ENCODE measurements at regions not wholly inside any gene's neighbourhood (a gene's known extent, or its start where the extent isn't known, plus 50 kb on each side); places are given as distances from the start of the nearest gene placed in this dataset.
"Not testable (repeated sequence)": the region's sequence is repeated elsewhere in the genome, so short reads cannot be mapped to it uniquely, and the experiment has no call there.

GRCh38 chr2:150806336-150806735 lies 318.9 kb upstream of the RND3 start:
- Histone ChIP-seq H3K9ac (ENCODE audit: low read length in 2 of 2) (no peak overlapping the region), H3K9me3 (ENCODE audit: control insufficient read depth in 2 of 2, low read length in 2 of 2) (no peaks in the 10 kb centered on the region), H3K27me3 (ENCODE audit: control insufficient read depth in 1 of 2, insufficient read depth in 2 of 2, low read length in 2 of 2) (no peaks in the 10 kb centered on the region), H3K4me1 (ENCODE audit: control insufficient read depth, insufficient read depth, low read length) (no peaks in the 10 kb centered on the region), H3K36me3 (ENCODE audit: control insufficient read depth in 2 of 2, insufficient read depth in 2 of 2, low read length in 2 of 2) (no peaks in the 10 kb centered on the region), H3K27ac (ENCODE audit: low read length) (no peak overlapping the region), H3K4me3 (ENCODE audit: low read length in 2 of 2) (no peak overlapping the region)

GRCh38 chr2:150803689-150804398 lies 316.4 kb upstream of the RND3 start:
- Histone ChIP-seq H3K4me1 (ENCODE audit: control insufficient read depth, insufficient read depth, low read length) (no peaks in the 10 kb centered on the region), H3K9me3 (ENCODE audit: control insufficient read depth in 2 of 2, low read length in 2 of 2) (no peaks in the 10 kb centered on the region)

GRCh38 chr2:150802635-150803034 lies 315.2 kb upstream of the RND3 start:
- H3K27ac ChIP-seq (ENCODE audit: low read length), result no peak overlapping the region
- no peaks in the 10 kb centered on the region for H3K27me3 ChIP-seq (ENCODE audit: control insufficient read depth in 1 of 2, insufficient read depth in 2 of 2, low read length in 2 of 2)
- H3K9me3 ChIP-seq (ENCODE audit: control insufficient read depth in 2 of 2, low read length in 2 of 2), result no peaks in the 10 kb centered on the region
- H3K4me1 ChIP-seq (ENCODE audit: control insufficient read depth, insufficient read depth, low read length), result no peaks in the 10 kb centered on the region
- H3K4me3 ChIP-seq (ENCODE audit: low read length in 2 of 2), result no peak overlapping the region
- no peak overlapping the region for H3K9ac ChIP-seq (ENCODE audit: low read length in 2 of 2)
- H3K36me3 ChIP-seq (ENCODE audit: control insufficient read depth in 2 of 2, insufficient read depth in 2 of 2, low read length in 2 of 2), result no peaks in the 10 kb centered on the region

More at GRCh38 chr2:150803689-150804398, 316.4 kb upstream of the RND3 start:
- Histone ChIP-seq H3K27ac (ENCODE audit: low read length) (no peak overlapping the region), H3K27me3 (ENCODE audit: control insufficient read depth in 1 of 2, insufficient read depth in 2 of 2, low read length in 2 of 2) (no peaks in the 10 kb centered on the region), H3K4me3 (ENCODE audit: low read length in 2 of 2) (no peak overlapping the region), H3K9ac (ENCODE audit: low read length in 2 of 2) (no peak overlapping the region), H3K36me3 (ENCODE audit: control insufficient read depth in 2 of 2, insufficient read depth in 2 of 2, low read length in 2 of 2) (no peaks in the 10 kb centered on the region)

GRCh38 chr2:150796236-150796635 lies 308.8 kb upstream of the RND3 start:
- H3K4me1 ChIP-seq (ENCODE audit: control insufficient read depth, insufficient read depth, low read length); H3K4me3 ChIP-seq (ENCODE audit: low read length in 2 of 2); H3K36me3 ChIP-seq (ENCODE audit: control insufficient read depth in 2 of 2, insufficient read depth in 2 of 2, low read length in 2 of 2); H3K27ac ChIP-seq (ENCODE audit: low read length); H3K9me3 ChIP-seq (ENCODE audit: control insufficient read depth in 2 of 2, low read length in 2 of 2); H3K9ac ChIP-seq (ENCODE audit: low read length in 2 of 2); H3K27me3 ChIP-seq (ENCODE audit: control insufficient read depth in 1 of 2, insufficient read depth in 2 of 2, low read length in 2 of 2): not testable (repeated sequence)

GRCh38 chr2:150792780-150793300 lies 305.4 kb upstream of the RND3 start:
- Histone ChIP-seq H3K36me3 (ENCODE audit: control insufficient read depth in 2 of 2, insufficient read depth in 2 of 2, low read length in 2 of 2) (no peaks in the 10 kb centered on the region), H3K4me3 (ENCODE audit: low read length in 2 of 2) (no peak overlapping the region), H3K27ac (ENCODE audit: low read length) (no peak overlapping the region), H3K9ac (ENCODE audit: low read length in 2 of 2) (no peak overlapping the region), H3K27me3 (ENCODE audit: control insufficient read depth in 1 of 2, insufficient read depth in 2 of 2, low read length in 2 of 2) (no peaks in the 10 kb centered on the region), H3K9me3 (ENCODE audit: control insufficient read depth in 2 of 2, low read length in 2 of 2) (peaks cover 0 to 12% of the 10 kb centered on the region in 2 donors), H3K4me1 (ENCODE audit: control insufficient read depth, insufficient read depth, low read length) (no peaks in the 10 kb centered on the region)

- H3K4me1 ChIP-seq (ENCODE audit: control insufficient read depth, insufficient read depth, low read length), result no peaks in the 10 kb centered on the region
- H3K27ac ChIP-seq (ENCODE audit: low read length), result no peak overlapping the region
- no peaks in the 10 kb centered on the region for H3K36me3 ChIP-seq (ENCODE audit: control insufficient read depth in 2 of 2, insufficient read depth in 2 of 2, low read length in 2 of 2)
- no peak overlapping the region for H3K9ac ChIP-seq (ENCODE audit: low read length in 2 of 2)
- no peaks in the 10 kb centered on the region for H3K27me3 ChIP-seq (ENCODE audit: control insufficient read depth in 1 of 2, insufficient read depth in 2 of 2, low read length in 2 of 2)
- H3K4me3 ChIP-seq (ENCODE audit: low read length in 2 of 2), result no peak overlapping the region
- peaks cover 0 to 12% of the 10 kb centered on the region in 2 donors for H3K9me3 ChIP-seq (ENCODE audit: control insufficient read depth in 2 of 2, low read length in 2 of 2)
These were observed 304.1 kb upstream of the RND3 start for GRCh38 chr2:150791567-150791966.

- H3K27ac ChIP-seq (ENCODE audit: low read length), result no peak overlapping the region
These were observed 302.0 kb upstream of the RND3 start for GRCh38 chr2:150789376-150789905.

GRCh38 chr2:150788426-150789140 lies 301.1 kb upstream of the RND3 start:
- Histone ChIP-seq H3K9me3 (ENCODE audit: control insufficient read depth in 2 of 2, low read length in 2 of 2) (peaks cover 0 to 12% of the 10 kb centered on the region in 2 donors), H3K27me3 (ENCODE audit: control insufficient read depth in 1 of 2, insufficient read depth in 2 of 2, low read length in 2 of 2) (no peaks in the 10 kb centered on the region), H3K27ac (ENCODE audit: low read length) (no peak overlapping the region), H3K4me1 (ENCODE audit: control insufficient read depth, insufficient read depth, low read length) (no peaks in the 10 kb centered on the region), H3K36me3 (ENCODE audit: control insufficient read depth in 2 of 2, insufficient read depth in 2 of 2, low read length in 2 of 2) (no peaks in the 10 kb centered on the region), H3K4me3 (ENCODE audit: low read length in 2 of 2) (no peak overlapping the region), H3K9ac (ENCODE audit: low read length in 2 of 2) (no peak overlapping the region)

More at GRCh38 chr2:150789376-150789905, 302.0 kb upstream of the RND3 start:
- H3K36me3 ChIP-seq (ENCODE audit: control insufficient read depth in 2 of 2, insufficient read depth in 2 of 2, low read length in 2 of 2), result no peaks in the 10 kb centered on the region
- H3K4me1 ChIP-seq (ENCODE audit: control insufficient read depth, insufficient read depth, low read length), result no peaks in the 10 kb centered on the region
- no peak overlapping the region for H3K9ac ChIP-seq (ENCODE audit: low read length in 2 of 2)
- peaks cover 0 to 12% of the 10 kb centered on the region in 2 donors for H3K9me3 ChIP-seq (ENCODE audit: control insufficient read depth in 2 of 2, low read length in 2 of 2)
- H3K4me3 ChIP-seq (ENCODE audit: low read length in 2 of 2), result no peak overlapping the region
- H3K27me3 ChIP-seq (ENCODE audit: control insufficient read depth in 1 of 2, insufficient read depth in 2 of 2, low read length in 2 of 2), result no peaks in the 10 kb centered on the region

- Histone ChIP-seq H3K9ac (ENCODE audit: low read length in 2 of 2) (no peak overlapping the region), H3K36me3 (ENCODE audit: control insufficient read depth in 2 of 2, insufficient read depth in 2 of 2, low read length in 2 of 2) (no peaks in the 10 kb centered on the region), H3K4me3 (ENCODE audit: low read length in 2 of 2) (no peak overlapping the region), H3K4me1 (ENCODE audit: control insufficient read depth, insufficient read depth, low read length) (no peaks in the 10 kb centered on the region), H3K27me3 (ENCODE audit: control insufficient read depth in 1 of 2, insufficient read depth in 2 of 2, low read length in 2 of 2) (no peaks in the 10 kb centered on the region), H3K27ac (ENCODE audit: low read length) (no peak overlapping the region), H3K9me3 (ENCODE audit: control insufficient read depth in 2 of 2, low read length in 2 of 2) (peaks cover 0 to 6% of the 10 kb centered on the region in 2 donors)
These were observed 300.1 kb upstream of the RND3 start for GRCh38 chr2:150787353-150788093.

GRCh38 chr2:150784389-150784788 lies 296.9 kb upstream of the RND3 start:
- no peak overlapping the region for H3K27ac ChIP-seq (ENCODE audit: low read length)
- no peak overlapping the region for H3K9ac ChIP-seq (ENCODE audit: low read length in 2 of 2)
- no peaks in the 10 kb centered on the region for H3K4me1 ChIP-seq (ENCODE audit: control insufficient read depth, insufficient read depth, low read length)
- H3K27me3 ChIP-seq (ENCODE audit: control insufficient read depth in 1 of 2, insufficient read depth in 2 of 2, low read length in 2 of 2), result no peaks in the 10 kb centered on the region
- H3K4me3 ChIP-seq (ENCODE audit: low read length in 2 of 2), result no peak overlapping the region
- H3K9me3 ChIP-seq (ENCODE audit: control insufficient read depth in 2 of 2, low read length in 2 of 2), result no peaks in the 10 kb centered on the region
- H3K36me3 ChIP-seq (ENCODE audit: control insufficient read depth in 2 of 2, insufficient read depth in 2 of 2, low read length in 2 of 2), result no peaks in the 10 kb centered on the region

All from stomach smooth muscle (tissue), 2 donors.